ENCODE measurements at regions not wholly inside any gene's neighbourhood (a gene's known extent, or its start where the extent isn't known, plus 50 kb on each side); places are given as distances from the start of the nearest gene placed in this dataset.

DNA sequence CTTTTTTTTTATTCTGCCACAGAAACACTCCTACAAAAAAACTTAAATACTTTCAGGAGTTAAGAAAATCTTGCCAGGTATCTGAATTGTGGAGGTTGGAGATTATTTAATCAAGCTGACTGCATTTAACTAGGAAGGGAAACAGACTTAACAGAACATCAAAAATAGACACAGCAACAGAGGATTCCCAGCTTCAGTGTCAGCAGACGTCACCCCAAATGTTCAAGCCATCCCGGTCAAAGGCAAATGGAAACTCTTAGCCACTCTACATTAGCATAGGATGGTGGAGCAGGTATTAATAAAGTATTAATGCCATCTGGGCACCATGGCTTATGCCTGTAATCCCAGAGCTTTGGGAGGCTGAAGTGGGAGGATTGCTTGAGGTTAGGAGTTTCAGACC is 139.7 kb upstream of the SVIL start:
- TF ChIP-seq EZH2 (IDR thresholded peaks at IDR 0.05; ENCODE audit: insufficient read depth, poor library complexity, severe bottlenecking) (no peak), EZH2phosphoT487 (IDR thresholded peaks at IDR 0.05; ENCODE audit: insufficient read depth, low read depth) (no peak)

All from GM23248 (cell line).